GM12878 (cell line): ENCODE measurements at regions not wholly inside any gene's neighbourhood (a gene's known extent, or its start where the extent isn't known, plus 50 kb on each side); places are given as distances from the start of the nearest gene placed in this dataset.

Experiments
- ATAC-seq: fragments of 200-7000 bp; cut with Tn5 transposase; 3 replicates; pipeline ENCODE4 v1.9.1; 2020; ENCODE audit warnings: mild to moderate bottlenecking, moderate library complexity
- BruUV-seq: library from RNA; stranded (reverse); fragments of 400-500 nt; replicated peaks from 2 replicates; lab custom pipeline; 2021; lab: Mats Ljungman, UMichigan
- CTCF ChIA-PET: fragments of 300-600 bp; sonication (Branson Sonifier 250); formaldehyde crosslinking; extraction: SDS; loops from one replicate; lab custom pipeline; 2021; ENCODE audit warnings: inconsistent platforms; lab: Yijun Ruan, JAX
- POLR2A ChIA-PET: fragments of 350-600 bp; formaldehyde crosslinking; extraction: SDS; loops from one replicate; lab custom pipeline; 2021; ENCODE audit warnings: inconsistent platforms; lab: Charles Lee
- RAD21 ChIA-PET: fragments of 300-600 bp; sonication (Branson Sonifier 250); formaldehyde crosslinking; loops from one replicate; lab custom pipeline; 2023; ENCODE audit warnings: antibody characterized with exemption; ENCODE audit not compliant: unreplicated experiment; lab: Charles Lee
- SMC1A ChIA-PET: fragments of 300-600 bp; sonication (Branson Sonifier 250); formaldehyde crosslinking; loops from one replicate; lab custom pipeline; 2023; ENCODE audit not compliant: unreplicated experiment, uncharacterized antibody; lab: Charles Lee
- DNase-seq: peaks from one replicate; pipeline ENCODE4 v3.0.0-alpha.2; 2011; ENCODE audit warnings: low read depth, low spot score
- FAIRE-seq: peaks from 3 replicates; lab custom pipeline; 2011; peaks lifted over from hg19 to GRCh38; lab: Jason Lieb, UNC
- H2AFZ ChIP-seq: 2 replicates; pipeline ENCODE4 v1.6.0; 2011; ENCODE audit warnings: low read depth, low read length, control low read depth; ENCODE audit not compliant: control insufficient read depth
- H3K27ac ChIP-seq: 2 replicates; pipeline ENCODE4 v1.5.1; 2011; ENCODE audit warnings: control low read depth; ENCODE audit not compliant: control insufficient read depth, insufficient read depth
- H3K27me3 ChIP-seq, 2 experiments: replicated peaks in 1 of 2; 2 replicates each; pipeline versions ENCODE4 v1.6.0 to v1.6.1; 2011; ENCODE audit warnings: low read length in 1 of 2; ENCODE audit not compliant: control insufficient read depth in 2 of 2, insufficient read depth in 2 of 2
- H3K36me3 ChIP-seq, 2 experiments: 2 replicates each; pipeline ENCODE4 v1.5.1; 2011; ENCODE audit warnings: low read length in 1 of 2; ENCODE audit not compliant: control insufficient read depth in 2 of 2, insufficient read depth in 2 of 2
- H3K4me1 ChIP-seq: 2 replicates; pipeline ENCODE4 v1.6.1; 2011; ENCODE audit warnings: mild to moderate bottlenecking, low read length, moderate library complexity, mixed read lengths; ENCODE audit not compliant: control insufficient read depth, insufficient read depth
- H3K4me2 ChIP-seq: 2 replicates; pipeline ENCODE4 v1.6.0; 2011; ENCODE audit warnings: control low read depth; ENCODE audit not compliant: control insufficient read depth, insufficient read depth
- H3K4me3 ChIP-seq: fragments of 200-600 bp; sonication (generic); 2 replicates; pipeline ENCODE4 v1.5.1; 2016
- H3K79me2 ChIP-seq: 2 replicates; pipeline ENCODE4 v1.6.0; 2011; ENCODE audit warnings: low read length; ENCODE audit not compliant: control insufficient read depth, insufficient read depth
- H3K9ac ChIP-seq: 2 replicates; pipeline ENCODE4 v1.8.0; 2011; ENCODE audit warnings: low read length, control low read depth, mixed read lengths; ENCODE audit not compliant: control insufficient read depth, insufficient read depth
- H3K9me3 ChIP-seq: replicated peaks from 3 replicates; pipeline ENCODE4 v1.5.1; 2011; ENCODE audit warnings: mild to moderate bottlenecking, low read length; ENCODE audit not compliant: control insufficient read depth, insufficient read depth
- H4K20me1 ChIP-seq: 2 replicates; pipeline ENCODE4 v1.6.0; 2011; ENCODE audit not compliant: control insufficient read depth, insufficient read depth
- CUX1 ChIP-seq: IDR thresholded peaks from 2 replicates; pipeline ENCODE4 v1.6.1; 2012; ENCODE audit warnings: improper control_type of control experiment, low read depth, low read length; ENCODE audit not compliant: insufficient replicate concordance
- GATAD2B ChIP-seq: fragments of 450-650 bp; conservative IDR thresholded peaks from 2 replicates; pipeline ENCODE4 v1.6.1; 2017; ENCODE audit warnings: low read depth, mild to moderate bottlenecking, moderate library complexity
- IKZF1 ChIP-seq: fragments of 450-650 bp; conservative IDR thresholded peaks from 2 replicates; pipeline ENCODE4 v1.6.1; 2017; ENCODE audit warnings: antibody characterized with exemption, mild to moderate bottlenecking
- MEF2A ChIP-seq: IDR thresholded peaks from 2 replicates; pipeline ENCODE4 v1.6.1; 2011; ENCODE audit warnings: low read depth, mild to moderate bottlenecking, low read length, moderate library complexity; ENCODE audit not compliant: insufficient read depth
- NFIC ChIP-seq: IDR thresholded peaks from 2 replicates; pipeline ENCODE4 v1.6.1; 2012; ENCODE audit warnings: low read depth, mild to moderate bottlenecking, inconsistent platforms, low read length, moderate library complexity
- NFYA ChIP-seq: IDR thresholded peaks from 2 replicates; pipeline ENCODE4 v1.6.1; 2011; ENCODE audit warnings: low read depth, mild to moderate bottlenecking, low read length, improper control_type of control experiment, borderline replicate concordance
- POLR2AphosphoS5 ChIP-seq: IDR thresholded peaks from 2 replicates; pipeline ENCODE4 v1.6.1; 2011; ENCODE audit warnings: mild to moderate bottlenecking, low read length, inconsistent platforms
- SIN3A ChIP-seq: IDR thresholded peaks from 2 replicates; pipeline ENCODE4 v1.6.1; 2012; ENCODE audit warnings: low read depth, low read length, improper control_type of control experiment
- SUZ12 ChIP-seq: fragments of 200-600 bp; sonication (generic); IDR thresholded peaks from one replicate; pipeline ENCODE4 v1.6.1; 2018; ENCODE audit warnings: antibody characterized with exemption, mild to moderate bottlenecking; ENCODE audit not compliant: unreplicated experiment
- ZBED1 ChIP-seq: IDR thresholded peaks from 2 replicates; pipeline ENCODE4 v1.6.1; 2016; ENCODE audit warnings: borderline replicate concordance
- ZSCAN29 ChIP-seq: fragments of 450-650 bp; IDR thresholded peaks from 2 replicates; pipeline ENCODE4 v1.6.1; 2017; ENCODE audit warnings: mild to moderate bottlenecking, moderate library complexity
- WGBS: methylation state at CpG from one replicate; pipeline ENCODE4 v1.1.6; 2016; ENCODE audit warnings: low lambda C conversion rate; ENCODE audit not compliant: insufficient replicate concordance, insufficient coverage; ENCODE audit errors: missing lambda C conversion rate; 5-methylcytosine and 5-hydroxymethylcytosine counted together
- in situ Hi-C: fragments of 300-500 bp; cut with MboI; formaldehyde crosslinking; loops from 9 replicates; pipeline ENCODE4 v1.14.3; 2018; ENCODE audit warnings: mixed read lengths
- intact Hi-C: fragments of 100-400 bp; cut with micrococcal nuclease; formaldehyde crosslinking; loops from one replicate; pipeline ENCODE4 v1.14.2; 2022; ENCODE audit not compliant: unreplicated experiment
- TF ChIP-seq, protein P1 (sequence below): IDR thresholded peaks from 2 replicates; pipeline ENCODE4 v1.6.1; 2011; ENCODE audit warnings: low read depth, mild to moderate bottlenecking, low read length, moderate library complexity, borderline replicate concordance; ENCODE audit errors: extremely low read depth
- TF ChIP-seq, protein P2 (sequence below): fragments of 450-650 bp; IDR thresholded peaks from 2 replicates; pipeline ENCODE4 v1.6.1; 2017; ENCODE audit warnings: mild to moderate bottlenecking, moderate library complexity

DNA sequence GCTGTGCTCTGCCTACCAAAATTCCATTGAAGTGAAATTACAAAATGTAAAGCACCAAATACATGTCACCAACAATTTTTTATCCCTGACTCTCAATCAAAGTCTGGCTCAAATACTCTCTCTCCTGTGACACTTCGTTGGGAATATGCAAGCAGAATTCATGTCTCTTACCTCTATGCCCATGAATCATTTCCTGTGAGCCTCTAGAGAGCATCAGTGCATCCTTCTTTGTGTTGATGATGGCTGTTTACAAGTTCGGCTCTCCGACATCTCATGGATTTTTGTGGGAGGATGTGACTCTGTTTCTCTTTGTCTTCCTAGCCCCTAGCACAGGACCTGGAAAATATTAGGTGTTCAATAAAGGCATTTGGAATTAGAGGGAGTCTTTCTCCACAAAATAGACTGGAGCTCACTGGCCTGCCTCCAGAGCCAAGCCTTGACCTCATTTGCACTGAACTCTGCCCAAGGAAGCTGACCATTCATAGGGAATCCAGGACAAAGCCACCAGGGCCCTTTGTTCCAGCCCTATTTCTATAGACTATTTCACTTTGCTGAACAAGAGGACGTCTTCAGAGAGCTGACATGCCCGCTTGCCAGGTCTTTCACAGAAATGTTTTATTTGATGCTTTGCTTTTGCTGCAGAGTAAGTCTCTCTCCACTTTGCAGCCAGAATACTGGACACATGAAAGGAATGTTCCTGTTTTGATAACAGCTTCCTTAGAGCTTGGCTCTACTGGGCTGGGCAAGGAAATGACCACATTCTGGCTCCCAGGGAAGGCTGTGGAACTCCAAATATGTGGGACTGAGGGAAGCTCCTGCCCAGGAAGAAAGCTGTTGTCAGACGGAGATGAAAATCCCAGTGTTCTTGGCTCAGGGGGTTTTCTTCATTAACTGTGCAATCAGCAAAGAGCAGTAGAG, 194.5 kb upstream of the CDYL start:
- DNase-seq (no peak), FAIRE-seq (no peak), ATAC-seq (no peak)
- POLR2A ChIA-PET = no interaction called here
- SMC1A ChIA-PET = no interaction called here
- intact Hi-C loops = no loop called here
- CTCF ChIA-PET = no interaction called here
- no peak overlapping the region for H3K4me2 ChIP-seq
- no peaks in the 10 kb centered on the region for H3K9me3 ChIP-seq
- H4K20me1 ChIP-seq = no peaks in the 10 kb centered on the region
- H2AFZ ChIP-seq = no peak overlapping the region
- no peaks in the 10 kb centered on the region for H3K36me3 ChIP-seq
- no peak overlapping the region for H3K4me3 ChIP-seq
- no peak overlapping the region for H3K9ac ChIP-seq
- no peaks in the 10 kb centered on the region for H3K4me1 ChIP-seq
- H3K27me3 ChIP-seq = no peaks in the 10 kb centered on the region; a peak in 1 of 4 replicates
- RAD21 ChIA-PET = no interaction called here
- no peak overlapping the region for H3K27ac ChIP-seq
- 32% methylated on average over 6 of the region's 6 CpGs for WGBS
- no peaks in the 10 kb centered on the region for H3K79me2 ChIP-seq
- in situ Hi-C loops = no loop called here
- TF ChIP-seq, protein P1, sequence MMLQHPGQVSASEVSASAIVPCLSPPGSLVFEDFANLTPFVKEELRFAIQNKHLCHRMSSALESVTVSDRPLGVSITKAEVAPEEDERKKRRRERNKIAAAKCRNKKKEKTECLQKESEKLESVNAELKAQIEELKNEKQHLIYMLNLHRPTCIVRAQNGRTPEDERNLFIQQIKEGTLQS = no peak
- TF ChIP-seq MEF2A = no peak
- no peak for TF ChIP-seq IKZF1
- TF ChIP-seq GATAD2B = no peak
- TF ChIP-seq NFIC = no peak
- no peak for TF ChIP-seq ZBED1
- no peak for TF ChIP-seq ZSCAN29
- TF ChIP-seq, protein P2, sequence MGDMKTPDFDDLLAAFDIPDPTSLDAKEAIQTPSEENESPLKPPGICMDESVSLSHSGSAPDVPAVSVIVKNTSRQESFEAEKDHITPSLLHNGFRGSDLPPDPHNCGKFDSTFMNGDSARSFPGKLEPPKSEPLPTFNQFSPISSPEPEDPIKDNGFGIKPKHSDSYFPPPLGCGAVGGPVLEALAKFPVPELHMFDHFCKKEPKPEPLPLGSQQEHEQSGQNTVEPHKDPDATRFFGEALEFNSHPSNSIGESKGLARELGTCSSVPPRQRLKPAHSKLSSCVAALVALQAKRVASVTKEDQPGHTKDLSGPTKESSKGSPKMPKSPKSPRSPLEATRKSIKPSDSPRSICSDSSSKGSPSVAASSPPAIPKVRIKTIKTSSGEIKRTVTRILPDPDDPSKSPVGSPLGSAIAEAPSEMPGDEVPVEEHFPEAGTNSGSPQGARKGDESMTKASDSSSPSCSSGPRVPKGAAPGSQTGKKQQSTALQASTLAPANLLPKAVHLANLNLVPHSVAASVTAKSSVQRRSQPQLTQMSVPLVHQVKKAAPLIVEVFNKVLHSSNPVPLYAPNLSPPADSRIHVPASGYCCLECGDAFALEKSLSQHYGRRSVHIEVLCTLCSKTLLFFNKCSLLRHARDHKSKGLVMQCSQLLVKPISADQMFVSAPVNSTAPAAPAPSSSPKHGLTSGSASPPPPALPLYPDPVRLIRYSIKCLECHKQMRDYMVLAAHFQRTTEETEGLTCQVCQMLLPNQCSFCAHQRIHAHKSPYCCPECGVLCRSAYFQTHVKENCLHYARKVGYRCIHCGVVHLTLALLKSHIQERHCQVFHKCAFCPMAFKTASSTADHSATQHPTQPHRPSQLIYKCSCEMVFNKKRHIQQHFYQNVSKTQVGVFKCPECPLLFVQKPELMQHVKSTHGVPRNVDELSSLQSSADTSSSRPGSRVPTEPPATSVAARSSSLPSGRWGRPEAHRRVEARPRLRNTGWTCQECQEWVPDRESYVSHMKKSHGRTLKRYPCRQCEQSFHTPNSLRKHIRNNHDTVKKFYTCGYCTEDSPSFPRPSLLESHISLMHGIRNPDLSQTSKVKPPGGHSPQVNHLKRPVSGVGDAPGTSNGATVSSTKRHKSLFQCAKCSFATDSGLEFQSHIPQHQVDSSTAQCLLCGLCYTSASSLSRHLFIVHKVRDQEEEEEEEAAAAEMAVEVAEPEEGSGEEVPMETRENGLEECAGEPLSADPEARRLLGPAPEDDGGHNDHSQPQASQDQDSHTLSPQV = no peak
- no peak for TF ChIP-seq SUZ12
- no peak for TF ChIP-seq POLR2AphosphoS5
- TF ChIP-seq CUX1 = no peak
- no peak for TF ChIP-seq SIN3A
- no peak for TF ChIP-seq NFYA
- no TSS peak for BruUV-seq
